GM19455 (cell line): ENCODE measurements at regions not wholly inside any gene's neighbourhood (a gene's known extent, or its start where the extent isn't known, plus 50 kb on each side); places are given as distances from the start of the nearest gene placed in this dataset.

Experiments
- ATAC-seq: cut with Tn5 transposase; IDR thresholded peaks from one replicate; pipeline ENCODE4 v1.9.1; 2021; ENCODE audit not compliant: unreplicated experiment

- ATAC-seq = no peak
Observed at GRCh38 chrX:124280294-124280902, 52.1 kb upstream of the TEX13D start.

- no peak for ATAC-seq
Observed at GRCh38 chrX:124282580-124282979, 49.9 kb upstream of the TEX13D start.
